ENCODE measurements at regions not wholly inside any gene's neighbourhood (a gene's known extent, or its start where the extent isn't known, plus 50 kb on each side); places are given as distances from the start of the nearest gene placed in this dataset.
"Not testable (repeated sequence)": the region's sequence is repeated elsewhere in the genome, so short reads cannot be mapped to it uniquely, and the experiment has no call there.

DNA sequence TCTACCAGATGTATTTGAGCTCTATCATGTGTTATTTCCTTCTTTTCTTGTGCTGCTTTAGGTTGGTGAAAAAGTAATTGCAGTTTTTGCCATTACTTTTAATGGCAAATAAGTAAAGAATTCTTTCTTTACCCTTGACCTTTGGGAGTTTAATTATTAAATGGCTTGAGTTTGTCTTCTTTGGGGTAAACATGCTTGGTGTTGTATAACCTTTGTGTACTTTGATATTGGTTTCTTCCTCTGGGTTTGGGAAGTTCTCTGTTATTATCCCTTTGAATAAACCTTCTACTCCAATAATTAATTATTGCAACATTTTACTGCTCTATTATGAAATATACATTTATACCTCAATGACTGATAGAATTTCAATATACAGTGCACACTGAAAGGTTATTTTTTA lies 709.4 kb downstream of the PCDH17 start:
- intact Hi-C loops (cut with micrococcal nuclease): no loop called here
- CTCF ChIA-PET: no interaction called here

GRCh38 chr13:58341318-58341717 lies 709.8 kb downstream of the PCDH17 start:
- H3K4me1 ChIP-seq (ENCODE audit: control insufficient read depth in 2 of 2, insufficient read depth in 2 of 2, low read length in 2 of 2): no peaks in the 10 kb centered on the region
- DNase-seq (no peak), ATAC-seq (no peak)
- Mint-ChIP-seq H3K4me3 (no peak overlapping the region), H3K36me3 (no peaks in the 10 kb centered on the region), H3K9me3 (peaks cover 1 to 23% (median 8%) of the 10 kb centered on the region in 11 donors), H3K4me1 (no peaks in the 10 kb centered on the region), H3K27me3 (no peaks in the 10 kb centered on the region), H3K27ac (no peak overlapping the region)
- H3K27ac ChIP-seq (ENCODE audit: low read depth, low read length): no peak overlapping the region
- CTCF ChIA-PET: no interaction called here
- intact Hi-C loops (cut with micrococcal nuclease): no loop called here
- no peak overlapping the region for H3K4me3 ChIP-seq (ENCODE audit: low read length)
- no peaks in the 10 kb centered on the region for H3K9me3 ChIP-seq (ENCODE audit: control insufficient read depth in 2 of 3, low read length in 3 of 3)
- POLR2A ChIA-PET: no interaction called here
- H3K36me3 ChIP-seq (ENCODE audit: control insufficient read depth in 2 of 3, insufficient read depth in 3 of 3, low read length in 3 of 3): no peaks in the 10 kb centered on the region
- H3K27me3 ChIP-seq (ENCODE audit: control insufficient read depth in 2 of 2, insufficient read depth in 2 of 2, low read length in 2 of 2): no peaks in the 10 kb centered on the region

More for the DNA sequence above, 709.4 kb downstream of the PCDH17 start:
- H3K4me1 ChIP-seq (ENCODE audit: control insufficient read depth in 2 of 2, insufficient read depth in 2 of 2, low read length in 2 of 2): no peaks in the 10 kb centered on the region
- DNase-seq: no peak
- H3K27ac ChIP-seq (ENCODE audit: low read depth, low read length): no peak overlapping the region
- H3K9me3 ChIP-seq (ENCODE audit: control insufficient read depth in 2 of 3, low read length in 3 of 3): no peaks in the 10 kb centered on the region
- no peak overlapping the region for H3K4me3 Mint-ChIP-seq
- no peaks in the 10 kb centered on the region for H3K4me1 Mint-ChIP-seq
- H3K4me3 ChIP-seq (ENCODE audit: low read length): no peak overlapping the region
- H3K27ac Mint-ChIP-seq: no peak overlapping the region
- H3K36me3 ChIP-seq (ENCODE audit: control insufficient read depth in 2 of 3, insufficient read depth in 3 of 3, low read length in 3 of 3): no peaks in the 10 kb centered on the region
- H3K9me3 Mint-ChIP-seq: peaks cover 1 to 21% (median 8%) of the 10 kb centered on the region in 11 donors
- no peaks in the 10 kb centered on the region for H3K27me3 ChIP-seq (ENCODE audit: control insufficient read depth in 2 of 2, insufficient read depth in 2 of 2, low read length in 2 of 2)
- POLR2A ChIA-PET: no interaction called here
- no peak for ATAC-seq
- H3K36me3 Mint-ChIP-seq: no peaks in the 10 kb centered on the region
- H3K27me3 Mint-ChIP-seq: no peaks in the 10 kb centered on the region

- Histone ChIP-seq H3K9me3 (ENCODE audit: control insufficient read depth in 2 of 3, low read length in 3 of 3) (no peaks in the 10 kb centered on the region), H3K27me3 (ENCODE audit: control insufficient read depth in 2 of 2, insufficient read depth in 2 of 2, low read length in 2 of 2) (no peaks in the 10 kb centered on the region), H3K27ac (ENCODE audit: low read depth, low read length) (no peak overlapping the region), H3K36me3 (ENCODE audit: control insufficient read depth in 2 of 3, insufficient read depth in 3 of 3, low read length in 3 of 3) (no peaks in the 10 kb centered on the region), H3K4me1 (ENCODE audit: control insufficient read depth in 2 of 2, insufficient read depth in 2 of 2, low read length in 2 of 2) (no peaks in the 10 kb centered on the region), H3K4me3 (ENCODE audit: low read length) (no peak overlapping the region)
- H3K4me3 Mint-ChIP-seq: no peak overlapping the region
- no peaks in the 10 kb centered on the region for H3K4me1 Mint-ChIP-seq
- CTCF ChIA-PET: no interaction called here
- DNase-seq: no peak
- H3K27me3 Mint-ChIP-seq: no peaks in the 10 kb centered on the region
- POLR2A ChIA-PET: no interaction called here
- intact Hi-C loops (cut with micrococcal nuclease): no loop called here
- no peak overlapping the region for H3K27ac Mint-ChIP-seq
- no peak for ATAC-seq
- peaks cover 1 to 25% (median 6%) of the 10 kb centered on the region in 11 donors for H3K9me3 Mint-ChIP-seq
- H3K36me3 Mint-ChIP-seq: no peaks in the 10 kb centered on the region
These were observed 711.5 kb downstream of the PCDH17 start for GRCh38 chr13:58343076-58343475.

- CTCF ChIA-PET; H3K27me3 Mint-ChIP-seq; POLR2A ChIA-PET; H3K36me3 Mint-ChIP-seq; H3K36me3 ChIP-seq (ENCODE audit: control insufficient read depth in 2 of 3, insufficient read depth in 3 of 3, low read length in 3 of 3); H3K27me3 ChIP-seq (ENCODE audit: control insufficient read depth in 2 of 2, insufficient read depth in 2 of 2, low read length in 2 of 2); H3K27ac ChIP-seq (ENCODE audit: low read depth, low read length); H3K4me1 Mint-ChIP-seq; H3K4me3 ChIP-seq (ENCODE audit: low read length); H3K4me1 ChIP-seq (ENCODE audit: control insufficient read depth in 2 of 2, insufficient read depth in 2 of 2, low read length in 2 of 2); DNase-seq; H3K27ac Mint-ChIP-seq; intact Hi-C loops (cut with micrococcal nuclease); H3K9me3 ChIP-seq (ENCODE audit: control insufficient read depth in 2 of 3, low read length in 3 of 3); ATAC-seq; H3K4me3 Mint-ChIP-seq: not testable (repeated sequence)
- H3K9me3 Mint-ChIP-seq: peaks cover 0 to 22% (median 4%) of the 10 kb centered on the region in 11 donors
These were observed 720.6 kb downstream of the PCDH17 start for GRCh38 chr13:58352100-58352499.

- DNase-seq: no peak
- H3K27me3 ChIP-seq (ENCODE audit: control insufficient read depth in 2 of 2, insufficient read depth in 2 of 2, low read length in 2 of 2): no peaks in the 10 kb centered on the region
- no peaks in the 10 kb centered on the region for H3K4me1 Mint-ChIP-seq
These were observed 738.4 kb downstream of the PCDH17 start for GRCh38 chr13:58369936-58370335.

DNA sequence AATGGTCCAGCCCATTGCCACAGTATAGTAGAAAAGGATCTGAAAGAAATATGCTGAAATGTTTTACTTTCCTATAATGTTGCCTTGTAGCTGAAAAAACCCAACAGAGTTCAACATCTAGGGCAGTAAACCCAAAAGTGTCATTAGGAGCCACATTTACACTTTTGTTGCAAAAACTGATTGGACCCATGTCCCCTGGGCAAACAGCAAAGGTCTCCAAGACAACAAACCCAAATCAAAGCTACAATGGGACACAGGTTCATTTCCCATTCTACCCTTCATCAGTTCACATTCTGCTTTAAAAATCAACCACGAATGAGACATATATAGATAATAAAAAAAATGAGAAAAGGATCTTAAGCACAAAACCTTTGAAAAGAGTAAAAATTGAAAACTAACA lies 744.8 kb downstream of the PCDH17 start:
- no peaks in the 10 kb centered on the region for H3K27me3 ChIP-seq (ENCODE audit: control insufficient read depth in 2 of 2, insufficient read depth in 2 of 2, low read length in 2 of 2)
- no peaks in the 10 kb centered on the region for H3K9me3 ChIP-seq (ENCODE audit: control insufficient read depth in 2 of 3, low read length in 3 of 3)
- POLR2A ChIA-PET: no interaction called here
- CTCF ChIA-PET: no interaction called here
- H3K27ac ChIP-seq (ENCODE audit: low read depth, low read length): no peak overlapping the region
- peaks cover 4 to 10% (median 6%) of the 10 kb centered on the region in 11 donors for H3K9me3 Mint-ChIP-seq
- no peak overlapping the region for H3K27ac Mint-ChIP-seq
- intact Hi-C loops (cut with micrococcal nuclease): no loop called here
- H3K4me1 Mint-ChIP-seq: peaks cover 0 to 2% (median 0%) of the 10 kb centered on the region in 7 donors
- H3K27me3 Mint-ChIP-seq: no peaks in the 10 kb centered on the region
- ATAC-seq (no peak), DNase-seq (no peak)
- H3K4me3 Mint-ChIP-seq: no peak overlapping the region
- H3K4me3 ChIP-seq (ENCODE audit: low read length): no peak overlapping the region
- no peaks in the 10 kb centered on the region for H3K4me1 ChIP-seq (ENCODE audit: control insufficient read depth in 2 of 2, insufficient read depth in 2 of 2, low read length in 2 of 2)
- no peaks in the 10 kb centered on the region for H3K36me3 Mint-ChIP-seq
- H3K36me3 ChIP-seq (ENCODE audit: control insufficient read depth in 2 of 3, insufficient read depth in 3 of 3, low read length in 3 of 3): no peaks in the 10 kb centered on the region

More at GRCh38 chr13:58369936-58370335, 738.4 kb downstream of the PCDH17 start:
- intact Hi-C loops (cut with micrococcal nuclease): no loop called here
- Mint-ChIP-seq H3K4me3 (no peak overlapping the region), H3K9me3 (peaks cover 2 to 18% (median 9%) of the 10 kb centered on the region in 11 donors), H3K36me3 (no peaks in the 10 kb centered on the region), H3K27ac (no peak overlapping the region), H3K27me3 (no peaks in the 10 kb centered on the region)
- Histone ChIP-seq H3K4me1 (ENCODE audit: control insufficient read depth in 2 of 2, insufficient read depth in 2 of 2, low read length in 2 of 2) (no peaks in the 10 kb centered on the region), H3K27ac (ENCODE audit: low read depth, low read length) (no peak overlapping the region), H3K4me3 (ENCODE audit: low read length) (no peak overlapping the region), H3K36me3 (ENCODE audit: control insufficient read depth in 2 of 3, insufficient read depth in 3 of 3, low read length in 3 of 3) (no peaks in the 10 kb centered on the region), H3K9me3 (ENCODE audit: control insufficient read depth in 2 of 3, low read length in 3 of 3) (no peaks in the 10 kb centered on the region)
- CTCF ChIA-PET: no interaction called here
- no peak for ATAC-seq
- POLR2A ChIA-PET: no interaction called here

DNA sequence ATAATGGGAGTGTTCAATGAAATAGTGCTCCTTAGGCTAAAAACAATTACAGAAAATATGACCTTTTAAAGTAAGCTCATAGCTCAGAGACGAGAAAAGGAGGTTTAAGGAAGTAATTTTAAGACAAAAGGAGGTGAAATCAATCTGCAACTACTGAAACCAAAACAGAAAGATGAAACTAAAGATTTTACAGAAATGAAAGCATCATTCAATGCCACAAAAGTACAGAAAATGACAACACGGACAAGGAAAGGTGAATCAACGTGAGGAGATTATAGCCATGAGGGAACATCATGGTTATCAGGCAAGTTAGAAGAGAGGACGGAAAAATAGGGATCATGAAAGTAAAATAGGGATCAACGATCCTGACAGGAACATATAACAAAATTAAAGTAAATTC lies 745.2 kb downstream of the PCDH17 start:
- POLR2A ChIA-PET: no interaction called here
- intact Hi-C loops (cut with micrococcal nuclease): no loop called here
- H3K4me3 Mint-ChIP-seq: no peak overlapping the region

More for the DNA sequence above, 745.2 kb downstream of the PCDH17 start:
- no peaks in the 10 kb centered on the region for H3K27me3 Mint-ChIP-seq
- Histone ChIP-seq H3K27ac (ENCODE audit: low read depth, low read length) (no peak overlapping the region), H3K4me3 (ENCODE audit: low read length) (no peak overlapping the region), H3K4me1 (ENCODE audit: control insufficient read depth in 2 of 2, insufficient read depth in 2 of 2, low read length in 2 of 2) (no peaks in the 10 kb centered on the region), H3K27me3 (ENCODE audit: control insufficient read depth in 2 of 2, insufficient read depth in 2 of 2, low read length in 2 of 2) (no peaks in the 10 kb centered on the region), H3K36me3 (ENCODE audit: control insufficient read depth in 2 of 3, insufficient read depth in 3 of 3, low read length in 3 of 3) (no peaks in the 10 kb centered on the region), H3K9me3 (ENCODE audit: control insufficient read depth in 2 of 3, low read length in 3 of 3) (no peaks in the 10 kb centered on the region)
- no peak overlapping the region for H3K27ac Mint-ChIP-seq
- peaks cover 0 to 2% (median 0%) of the 10 kb centered on the region in 7 donors for H3K4me1 Mint-ChIP-seq
- H3K9me3 Mint-ChIP-seq: peaks cover 3 to 10% (median 5%) of the 10 kb centered on the region in 11 donors
- CTCF ChIA-PET: no interaction called here
- ATAC-seq (no peak), DNase-seq (no peak)
- no peaks in the 10 kb centered on the region for H3K36me3 Mint-ChIP-seq
